ENCODE measurements at regions not wholly inside any gene's neighbourhood (a gene's known extent, or its start where the extent isn't known, plus 50 kb on each side); places are given as distances from the start of the nearest gene placed in this dataset.
"Not testable (repeated sequence)": the region's sequence is repeated elsewhere in the genome, so short reads cannot be mapped to it uniquely, and the experiment has no call there.

- no peak for DNase-seq
These were observed 165.9 kb upstream of the PODXL start for GRCh38 chr7:131722371-131722770.

DNA sequence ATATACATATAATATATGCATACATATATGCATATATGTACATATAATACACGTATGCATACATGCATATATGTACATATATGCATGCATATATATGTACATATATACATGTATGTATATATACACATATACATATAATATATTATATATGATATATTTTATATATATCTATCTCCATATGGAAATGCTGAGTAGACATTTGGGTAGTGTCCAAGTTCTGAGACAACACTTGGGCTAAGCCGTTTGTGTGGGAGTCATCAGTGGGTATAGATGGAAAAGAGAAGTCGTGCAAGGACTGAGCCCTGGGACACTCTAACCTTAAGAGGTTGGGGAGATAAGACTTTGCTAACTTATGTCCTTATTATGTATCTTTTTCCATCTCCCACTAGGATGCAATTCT lies 165.2 kb upstream of the PODXL start:
- DNase-seq: no peak

- DNase-seq: no peak
These were observed 164.3 kb upstream of the PODXL start for GRCh38 chr7:131720703-131721102.

DNA sequence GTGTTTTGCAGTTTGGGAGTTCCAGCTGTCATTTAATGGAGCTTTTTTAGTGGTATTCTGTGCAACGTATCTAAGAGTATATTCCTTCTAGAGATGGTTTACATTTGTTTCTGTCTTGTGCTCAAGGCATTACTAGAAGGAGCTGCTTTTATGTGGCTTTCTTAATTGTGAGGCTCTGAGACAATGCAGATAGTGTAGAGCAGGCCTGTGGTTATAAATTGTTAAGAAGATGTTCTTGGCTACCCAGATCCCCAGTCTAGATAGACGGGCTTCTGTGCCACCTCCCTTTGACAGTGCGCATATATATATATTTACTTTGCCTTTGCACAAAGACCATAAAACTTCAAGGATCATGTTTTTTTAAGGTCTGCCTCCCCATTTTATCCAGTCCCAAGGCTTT lies 160.8 kb upstream of the PODXL start:
- no peak for DNase-seq

- DNase-seq: no peak
These were observed 142.9 kb upstream of the PODXL start for GRCh38 chr7:131699323-131699722.

DNA sequence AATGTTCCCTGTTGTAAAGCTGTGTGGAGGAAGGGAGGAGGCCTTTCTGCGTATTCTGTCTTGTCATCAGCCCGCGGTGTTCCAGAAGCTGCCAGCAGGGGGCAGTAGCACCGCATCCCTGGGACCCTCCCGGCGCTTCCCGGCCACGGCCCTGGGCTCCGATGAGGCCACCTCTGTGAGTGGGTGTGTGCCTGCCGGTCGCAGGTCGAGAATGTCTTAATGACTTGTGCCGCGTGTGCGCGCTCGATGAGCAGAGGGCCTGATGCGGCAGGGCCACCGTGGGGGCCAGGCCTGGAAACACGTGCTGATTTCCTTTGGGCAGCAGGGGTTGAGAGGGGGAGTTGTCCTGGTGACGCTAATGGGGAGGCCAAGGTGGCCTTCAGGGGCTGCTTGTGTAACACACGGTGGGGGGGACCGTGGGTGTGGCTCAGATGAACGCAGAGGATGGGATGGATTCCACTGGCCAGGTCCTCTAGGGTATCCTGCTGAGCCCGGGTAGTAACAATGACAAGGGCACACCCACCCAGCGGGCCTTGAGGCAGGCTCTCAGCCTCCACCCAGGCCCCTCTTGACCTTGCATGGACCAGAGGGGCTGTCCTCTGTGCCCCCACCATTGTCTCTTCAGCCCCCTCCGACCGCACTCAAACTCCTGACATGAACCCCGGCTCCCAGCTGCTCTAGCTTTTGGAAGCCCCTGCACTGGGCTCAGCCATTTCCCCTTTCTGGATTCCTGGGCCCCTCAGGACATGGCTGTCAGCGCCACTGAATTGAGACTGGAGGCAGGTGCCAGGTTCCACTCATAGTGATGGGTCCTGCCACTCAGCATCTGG lies 135.9 kb upstream of the PODXL start:
- peak; percentile 49 for DNase-seq

GRCh38 chr7:131691454-131692130 lies 135.2 kb upstream of the PODXL start:
- no peak for DNase-seq

DNA sequence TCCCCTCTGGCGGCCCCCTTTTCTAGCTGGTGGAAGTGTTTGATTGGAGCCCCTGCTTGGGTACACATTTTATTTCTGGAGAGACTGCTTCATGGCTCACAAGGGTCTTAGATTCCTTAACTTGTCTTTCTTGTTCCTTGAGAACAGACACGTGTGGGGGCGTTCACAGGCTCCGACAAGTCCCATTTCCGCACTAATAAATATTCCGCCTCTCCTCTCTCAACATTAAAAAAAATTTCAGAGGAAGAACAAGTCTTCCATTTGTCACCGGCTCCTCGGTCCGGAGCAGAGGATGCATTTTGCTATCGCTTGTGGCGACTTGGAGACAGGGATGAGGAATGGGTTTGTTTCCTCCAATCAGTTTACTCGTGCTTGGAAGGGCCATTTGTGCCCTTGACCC lies 134.0 kb upstream of the PODXL start:
- DNase-seq: no peak

DNA sequence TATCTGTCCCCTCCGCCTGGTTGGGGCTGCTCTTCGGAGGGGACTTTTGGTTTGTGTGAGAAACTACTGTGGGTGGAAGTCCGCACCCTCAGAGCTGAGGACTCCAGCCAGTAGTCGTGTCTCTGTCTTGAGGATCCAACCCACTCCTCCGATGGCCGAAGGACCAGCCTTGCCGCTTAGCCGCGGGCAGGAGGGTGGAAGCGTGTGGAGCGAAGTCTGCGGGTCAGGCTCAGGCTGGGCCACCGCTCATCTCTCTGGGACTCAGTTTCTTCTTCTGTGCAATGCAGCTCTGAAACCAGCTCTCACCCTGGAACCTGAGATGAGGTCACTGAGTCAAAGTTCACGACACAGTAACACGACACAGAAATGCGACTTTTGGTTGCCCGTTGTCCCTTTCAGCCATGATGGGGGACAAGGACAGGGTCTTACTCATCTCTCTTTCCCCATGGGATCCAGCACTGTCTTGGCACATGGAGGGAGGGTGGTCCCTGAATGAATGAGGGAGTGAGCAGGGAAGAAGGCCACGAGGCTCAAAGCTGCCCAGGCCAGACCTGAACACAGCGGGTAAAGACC lies 133.3 kb upstream of the PODXL start:
- no peak for DNase-seq

GRCh38 chr7:131688738-131689661 lies 132.6 kb upstream of the PODXL start:
- DNase-seq: peak; percentile 65

DNA sequence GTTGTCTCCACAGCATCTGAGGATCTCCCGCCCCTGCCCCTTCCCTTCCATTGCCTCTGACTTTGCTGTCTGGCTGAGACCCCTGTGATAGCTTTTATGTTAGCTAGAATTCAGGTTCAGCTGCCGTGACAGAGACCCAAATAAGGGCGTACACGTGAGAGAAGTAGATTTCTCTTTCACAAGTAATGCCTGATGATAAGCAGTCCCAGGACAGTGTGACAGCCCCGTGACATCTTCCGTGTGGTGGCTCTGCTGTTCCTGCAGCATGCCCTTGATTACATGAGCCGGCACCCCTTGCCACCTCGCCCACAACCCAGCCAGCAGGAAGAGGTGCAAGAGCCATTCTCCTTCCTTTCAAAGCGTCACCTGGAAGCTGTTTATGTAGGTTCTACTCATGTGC lies 130.9 kb upstream of the PODXL start:
- no peak for DNase-seq

GRCh38 chr7:131686833-131687232 lies 130.4 kb upstream of the PODXL start:
- no peak for DNase-seq

- DNase-seq: no peak
These were observed 127.2 kb upstream of the PODXL start for GRCh38 chr7:131683536-131684125.

DNA sequence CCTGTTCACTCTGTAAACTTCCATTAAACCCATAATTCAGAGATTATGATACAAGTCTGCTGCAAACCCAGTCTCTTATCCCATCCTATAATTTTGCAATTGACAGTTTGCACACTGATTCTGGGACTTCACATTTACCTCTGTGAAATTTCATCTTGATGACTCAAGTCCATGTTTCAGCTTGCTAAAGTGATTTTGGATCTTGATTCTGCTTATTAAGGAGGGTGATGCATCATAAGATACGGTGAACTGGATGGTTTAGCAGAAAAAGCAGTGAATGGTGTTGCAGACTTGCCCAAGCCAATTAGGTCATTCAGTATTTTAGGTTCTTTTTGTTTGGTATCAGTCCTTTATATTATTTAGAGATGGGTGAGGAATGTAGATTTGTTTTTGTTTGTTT lies 125.5 kb upstream of the PODXL start:
- DNase-seq: no peak

- not testable (repeated sequence) for DNase-seq
These were observed 122.6 kb upstream of the PODXL start for GRCh38 chr7:131679071-131679470.

DNA sequence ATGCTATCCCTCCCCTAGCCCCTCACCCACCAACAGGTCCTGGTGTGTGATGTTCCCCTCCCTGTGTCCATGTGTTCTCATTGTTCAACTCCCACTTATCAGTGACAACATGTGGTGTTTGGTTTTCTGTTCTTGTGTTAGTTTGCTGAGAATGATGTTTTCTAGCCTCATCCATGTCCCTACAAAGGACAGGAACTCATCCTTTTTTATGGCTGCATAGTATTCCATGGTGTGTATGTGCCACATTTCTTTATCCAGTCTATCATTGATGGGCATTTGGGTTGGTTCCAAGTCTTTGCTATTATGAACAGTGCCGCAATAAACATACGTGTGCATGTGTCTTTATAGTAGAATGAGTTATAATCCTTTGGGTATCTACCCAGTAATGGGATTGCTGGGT lies 120.4 kb upstream of the PODXL start:
- not testable (repeated sequence) for DNase-seq

- no peak for DNase-seq
These were observed 117.7 kb upstream of the PODXL start for GRCh38 chr7:131674131-131674530.

- no peak for DNase-seq
These were observed 117.1 kb upstream of the PODXL start for GRCh38 chr7:131673576-131673975.

GRCh38 chr7:131670406-131670805 lies 114.0 kb upstream of the PODXL start:
- DNase-seq: no peak

DNA sequence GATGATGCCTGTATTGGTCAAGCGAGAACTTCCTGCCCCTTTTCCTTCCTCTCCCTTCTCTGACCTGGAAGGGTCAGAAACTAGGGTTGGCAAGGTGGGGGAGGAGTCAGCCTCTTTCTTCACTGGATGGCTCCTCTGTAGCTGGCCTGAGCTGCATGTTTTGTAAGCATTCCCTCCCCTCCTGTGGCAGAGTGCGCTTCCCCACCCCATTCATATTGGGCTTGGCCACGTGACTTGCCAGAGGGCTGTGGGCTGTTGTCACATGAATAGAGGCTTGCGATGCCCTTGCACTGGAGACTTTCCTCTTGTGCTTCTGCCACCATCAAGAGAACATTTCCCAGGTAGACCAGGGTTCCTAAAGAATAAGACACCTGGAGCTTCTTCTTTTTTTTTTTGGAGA lies 111.3 kb upstream of the PODXL start:
- no peak for DNase-seq

DNA sequence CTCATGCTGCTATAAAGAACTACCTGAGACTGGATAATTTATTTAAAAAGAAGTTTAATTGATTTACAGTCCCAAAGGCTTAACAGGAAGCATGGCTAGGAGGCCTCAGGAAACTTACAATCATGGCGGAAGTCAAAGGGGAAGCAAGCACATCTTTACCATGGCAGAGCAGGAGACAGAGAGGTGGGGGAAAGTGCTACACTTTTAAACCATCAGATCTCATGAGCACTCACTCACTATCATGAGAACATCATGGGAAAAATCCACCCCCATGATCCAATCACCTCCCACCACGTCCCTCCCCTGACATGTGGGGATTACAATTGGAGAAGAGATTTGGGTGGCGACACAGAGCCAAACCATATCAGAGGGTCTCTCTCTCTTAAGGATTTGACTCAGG lies 108.6 kb upstream of the PODXL start:
- DNase-seq: no peak

DNA sequence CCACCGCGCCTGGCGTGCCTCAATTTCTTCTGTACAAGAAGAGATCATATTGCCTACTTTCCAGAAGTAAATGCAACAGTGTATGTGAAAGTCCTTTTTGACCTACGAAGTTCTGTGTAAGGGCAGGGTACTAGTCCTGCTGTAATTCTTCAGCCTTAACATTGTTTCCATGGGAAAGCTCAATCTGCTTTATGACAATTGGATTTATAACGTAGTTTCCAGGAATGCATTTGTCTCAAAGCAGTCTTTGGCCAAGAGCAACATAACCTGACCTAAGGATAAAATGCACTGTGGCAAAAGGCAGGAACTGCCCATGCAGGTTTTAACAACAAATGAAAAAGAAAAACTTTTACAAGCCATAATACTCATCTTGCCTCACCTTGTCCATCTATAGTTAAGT lies 108.1 kb upstream of the PODXL start:
- DNase-seq: no peak
